NCI-H2227 (cell line): ENCODE measurements at regions not wholly inside any gene's neighbourhood (a gene's known extent, or its start where the extent isn't known, plus 50 kb on each side); places are given as distances from the start of the nearest gene placed in this dataset.

Experiments used
- DNase-seq: peaks from one replicate; lab custom pipeline; 2025; ENCODE audit not compliant: unreplicated experiment; lab: John Stamatoyannopoulos, UW

DNA sequence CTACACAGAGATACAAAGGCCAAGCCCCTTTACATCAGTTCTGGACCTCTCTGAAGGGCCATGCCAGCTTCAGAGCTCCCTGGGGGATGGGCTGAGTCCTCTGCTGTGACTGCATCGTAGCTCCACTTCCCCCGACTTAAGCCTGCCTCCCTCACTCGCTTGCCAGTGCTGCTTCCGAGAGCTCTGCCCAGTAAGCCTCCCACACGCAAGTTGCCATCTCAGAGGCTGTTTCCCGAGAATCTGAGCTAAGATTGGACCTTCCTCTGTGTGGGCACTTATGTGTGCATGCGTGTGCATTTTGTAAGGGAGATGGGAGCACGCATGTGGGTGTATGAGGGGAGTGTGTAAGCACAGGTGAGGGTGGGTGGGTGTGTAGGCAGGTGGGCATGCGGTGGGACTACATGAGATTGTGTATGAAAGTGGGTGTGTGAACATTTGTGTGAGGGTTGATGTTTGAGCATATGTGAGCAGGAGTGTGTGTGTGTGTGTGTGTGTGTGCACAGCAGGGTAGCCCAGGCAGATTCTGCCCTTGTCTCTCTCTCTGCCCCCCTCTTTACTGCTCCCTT lies 163.0 kb upstream of the SYT13 start:
- no peak for DNase-seq

DNA sequence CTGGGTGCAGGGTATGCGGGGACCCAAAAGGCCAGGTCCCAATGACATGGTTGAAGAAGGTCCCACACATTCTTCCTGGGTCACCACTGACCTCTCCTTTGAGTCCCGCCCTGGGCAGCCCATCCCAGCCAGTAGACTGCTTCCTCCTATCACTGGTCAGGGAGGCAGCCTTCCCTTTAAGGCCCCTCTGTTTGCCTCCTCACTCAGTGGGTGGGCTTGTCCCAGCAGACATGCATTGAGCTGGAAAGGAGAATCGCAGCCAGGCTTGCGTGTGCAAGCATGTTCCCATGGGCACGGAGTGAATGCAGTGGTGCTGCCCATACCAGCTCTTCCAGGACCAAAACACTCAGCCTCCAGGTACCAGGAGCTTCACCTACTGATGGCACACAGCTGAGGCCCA lies 162.4 kb upstream of the SYT13 start:
- DNase-seq: no peak

DNA sequence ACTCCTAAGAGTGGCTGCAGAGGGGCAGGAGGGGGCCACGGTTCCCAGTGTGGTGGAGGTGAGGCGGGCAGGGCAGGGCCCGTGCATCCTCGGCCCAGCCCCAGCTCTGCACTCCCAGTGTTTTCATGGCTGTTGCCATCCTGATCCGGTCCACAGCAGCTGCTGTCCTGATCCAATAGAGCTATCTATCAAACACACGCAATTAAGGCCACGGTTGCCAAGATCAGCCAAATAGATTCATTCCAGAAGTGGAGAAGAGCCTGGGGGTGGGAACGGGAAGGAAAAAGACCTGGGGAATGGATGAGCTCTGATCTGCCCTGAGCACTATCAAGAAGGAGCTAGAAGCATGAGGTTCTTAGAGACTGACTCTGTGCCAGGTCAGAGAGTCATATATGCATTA lies 160.9 kb upstream of the SYT13 start:
- no peak for DNase-seq

DNA sequence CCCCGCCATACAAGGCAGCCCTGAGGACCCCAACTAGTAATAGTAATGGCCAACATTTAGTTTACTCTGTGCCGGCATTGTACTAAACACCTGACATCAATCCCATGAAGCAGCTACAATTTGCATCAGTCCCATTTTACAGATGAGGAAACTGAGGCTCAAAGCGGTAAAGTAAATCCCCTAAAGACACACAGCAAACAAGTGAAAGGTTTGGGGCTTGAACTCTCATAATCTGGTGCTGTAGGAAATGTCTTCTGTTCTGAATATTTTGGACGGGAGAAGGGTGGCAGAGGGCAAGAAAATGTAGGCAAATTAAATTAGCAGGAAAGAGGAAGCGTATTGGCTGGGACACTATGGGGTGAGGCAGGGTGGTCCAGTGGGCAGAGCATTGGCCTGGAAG lies 160.3 kb upstream of the SYT13 start:
- no peak for DNase-seq

DNA sequence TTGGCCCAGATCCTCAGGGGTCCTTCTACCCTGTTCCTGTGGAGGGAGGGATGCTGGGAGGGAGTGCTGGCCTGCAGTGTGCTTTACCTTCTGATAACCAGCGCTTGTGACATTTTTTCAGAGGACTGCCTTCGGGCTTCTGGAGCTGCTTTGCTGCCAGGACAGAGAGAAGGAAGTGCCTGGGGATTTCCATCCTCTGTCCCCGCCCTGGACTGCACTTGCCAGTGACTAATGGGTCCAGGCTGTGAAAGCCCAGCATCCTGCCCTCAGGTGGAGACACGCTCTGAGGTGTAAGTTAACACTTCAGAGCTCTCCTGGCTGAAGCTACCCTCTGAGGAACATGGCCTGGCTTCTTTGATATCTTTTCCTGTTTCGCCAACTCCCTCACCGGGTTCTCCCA lies 158.7 kb upstream of the SYT13 start:
- DNase-seq: no peak

DNA sequence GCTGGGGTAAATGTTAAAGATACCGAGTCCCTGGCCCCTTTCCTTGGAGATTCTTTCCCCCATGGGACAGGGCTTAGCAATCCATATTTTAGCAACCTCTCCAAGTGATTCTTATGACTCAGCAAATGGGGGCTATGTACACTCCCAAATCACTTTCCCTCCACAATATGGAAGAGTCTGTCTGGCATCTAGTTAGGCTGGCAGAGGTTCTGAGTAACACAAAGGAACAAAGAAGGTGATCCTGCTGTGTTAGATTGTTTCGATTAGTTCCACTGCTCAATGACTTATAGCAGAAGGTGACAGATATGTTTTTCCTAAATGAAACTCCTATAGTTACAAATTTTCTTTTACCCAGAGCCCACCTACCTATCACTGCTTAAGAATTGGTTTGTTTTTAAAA lies 154.0 kb upstream of the SYT13 start:
- no peak for DNase-seq

DNA sequence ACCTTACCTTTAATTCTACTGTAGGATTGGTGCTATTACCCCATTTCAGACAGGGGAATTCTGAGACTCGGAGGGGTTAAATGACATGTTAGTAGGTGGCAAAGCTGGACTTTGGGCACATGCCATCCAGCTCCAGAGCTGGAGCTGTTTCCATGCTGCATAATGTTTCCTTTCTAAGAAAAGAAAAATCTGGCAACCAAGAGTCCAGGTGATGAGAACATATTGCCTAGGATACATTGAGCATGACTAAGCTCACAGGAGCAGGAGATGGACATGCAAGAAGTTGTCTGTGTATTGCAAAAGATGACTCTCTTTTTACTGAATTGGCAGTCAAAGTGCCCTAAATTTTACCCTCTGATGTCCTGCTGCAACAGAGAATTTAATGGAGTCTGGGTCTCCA lies 150.8 kb upstream of the SYT13 start:
- no peak for DNase-seq

DNA sequence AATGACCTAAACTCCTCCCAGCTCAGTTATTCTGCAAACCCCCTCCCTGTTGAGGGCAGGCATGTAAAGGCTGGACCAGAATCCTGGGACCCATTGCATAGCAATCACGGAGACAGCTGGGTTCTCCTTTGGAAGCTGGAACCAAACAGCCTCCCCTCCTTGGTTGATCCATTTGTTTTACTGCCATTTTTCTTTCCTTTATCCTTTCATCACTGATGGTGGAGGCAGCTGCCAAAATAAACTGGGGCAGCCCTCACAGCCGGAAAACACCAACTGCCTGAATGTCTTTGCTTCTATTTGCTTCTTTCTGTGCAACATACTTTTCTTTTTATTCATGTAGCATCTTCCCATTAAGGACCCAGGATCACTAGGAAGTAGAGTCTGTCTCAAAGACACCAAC lies 150.0 kb upstream of the SYT13 start:
- no peak for DNase-seq

DNA sequence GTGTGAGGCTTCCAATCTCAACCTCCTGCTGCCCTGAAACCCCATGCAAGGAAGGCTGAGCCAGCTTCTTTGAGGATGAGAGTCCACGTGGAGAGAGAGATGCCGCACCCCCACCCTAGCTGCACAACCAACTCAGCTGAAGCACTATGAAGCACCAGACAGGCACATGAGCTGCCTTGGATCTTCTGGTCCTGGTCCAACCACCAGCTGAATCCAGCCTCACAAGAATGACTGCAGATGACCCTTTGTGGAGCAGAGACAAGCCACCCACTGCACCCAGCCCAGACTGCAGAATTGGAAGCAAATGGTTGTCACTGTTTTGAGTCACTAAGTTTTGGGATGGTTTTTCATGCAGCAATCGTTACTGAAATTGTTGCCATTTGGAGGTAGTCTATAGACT lies 149.6 kb upstream of the SYT13 start:
- DNase-seq: no peak

DNA sequence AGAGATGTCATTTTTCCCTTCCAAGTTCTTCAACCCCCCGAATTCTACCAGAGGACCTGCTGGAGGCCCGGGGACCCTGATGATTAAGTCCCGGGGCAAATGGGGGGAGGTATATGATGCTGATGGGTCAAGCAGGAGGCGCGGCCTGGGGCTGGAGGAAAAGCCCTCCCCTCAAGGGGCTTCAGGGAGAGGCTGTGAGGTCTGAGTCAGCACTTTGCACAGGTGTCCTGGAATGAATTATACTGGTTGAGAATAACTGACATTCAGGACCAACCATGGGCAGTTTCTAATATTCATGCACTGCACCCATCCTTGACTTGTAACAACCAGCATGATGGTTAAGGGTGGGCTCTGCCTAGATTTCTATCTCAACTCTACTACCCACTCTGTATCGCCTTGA lies 146.8 kb upstream of the SYT13 start:
- no peak for DNase-seq

DNA sequence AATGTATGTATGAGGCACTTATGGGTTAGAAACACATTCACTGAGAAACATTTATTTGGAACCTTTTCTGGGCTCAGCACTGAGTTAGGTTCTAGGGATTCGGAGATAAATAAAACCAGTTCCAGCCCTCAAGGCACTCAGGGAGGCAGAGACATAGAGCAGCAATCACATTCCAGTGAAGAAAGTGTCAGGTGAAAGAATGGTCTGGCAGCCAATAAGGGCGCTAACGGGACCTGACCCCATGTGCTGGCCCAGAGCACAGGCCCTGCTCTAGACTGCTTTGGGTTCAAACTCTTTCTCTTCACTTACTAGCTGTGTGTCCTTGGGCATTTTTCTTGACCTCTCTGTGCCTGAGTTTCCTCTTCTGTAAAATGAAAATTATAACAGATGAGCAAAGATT lies 146.0 kb upstream of the SYT13 start:
- DNase-seq: no peak

DNA sequence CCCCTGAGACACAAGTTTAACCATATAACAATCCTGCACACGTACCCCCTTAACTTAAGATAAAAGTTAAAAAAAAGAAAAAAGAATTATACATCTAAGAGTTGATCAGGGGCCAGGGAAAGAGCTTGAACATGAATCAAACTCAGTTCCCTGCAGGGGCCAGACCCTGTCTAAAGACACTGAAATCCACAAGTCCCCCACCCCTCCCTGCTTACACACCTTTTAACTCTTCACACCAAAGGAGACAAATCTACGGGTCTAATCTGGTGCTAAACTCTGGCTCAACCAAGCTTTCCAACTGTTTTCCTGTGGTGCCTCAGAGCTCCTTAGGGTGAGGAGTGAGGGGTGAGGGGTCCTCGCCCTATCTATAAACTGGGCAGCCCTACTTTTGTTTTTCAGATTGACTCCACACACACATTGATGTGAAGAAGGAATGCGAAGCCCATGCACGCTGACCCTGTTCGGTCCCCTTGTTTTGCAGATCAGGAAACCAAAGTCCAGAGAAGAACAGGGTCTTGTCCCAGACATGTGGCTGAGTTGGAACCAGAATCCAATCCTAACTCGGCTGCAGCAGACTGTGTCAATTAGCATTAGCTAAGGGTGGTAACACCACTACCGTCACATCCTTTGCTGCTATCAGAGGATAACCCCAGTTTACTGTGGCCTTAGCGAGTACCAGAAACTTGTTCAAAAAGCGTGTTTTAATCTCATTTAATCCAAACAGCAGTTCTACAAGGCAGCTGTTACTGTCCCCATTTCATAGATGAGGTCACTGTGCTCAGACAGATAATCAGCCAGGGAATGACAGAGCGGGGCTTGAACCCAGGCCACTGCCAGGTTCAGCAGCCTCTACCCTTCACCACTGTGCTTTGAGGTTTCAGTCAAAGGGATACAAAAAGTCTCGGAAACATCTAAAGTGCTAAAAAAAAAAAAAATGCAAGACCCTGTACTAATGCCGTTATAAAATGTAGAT lies 145.2 kb upstream of the SYT13 start:
- DNase-seq: no peak

DNA sequence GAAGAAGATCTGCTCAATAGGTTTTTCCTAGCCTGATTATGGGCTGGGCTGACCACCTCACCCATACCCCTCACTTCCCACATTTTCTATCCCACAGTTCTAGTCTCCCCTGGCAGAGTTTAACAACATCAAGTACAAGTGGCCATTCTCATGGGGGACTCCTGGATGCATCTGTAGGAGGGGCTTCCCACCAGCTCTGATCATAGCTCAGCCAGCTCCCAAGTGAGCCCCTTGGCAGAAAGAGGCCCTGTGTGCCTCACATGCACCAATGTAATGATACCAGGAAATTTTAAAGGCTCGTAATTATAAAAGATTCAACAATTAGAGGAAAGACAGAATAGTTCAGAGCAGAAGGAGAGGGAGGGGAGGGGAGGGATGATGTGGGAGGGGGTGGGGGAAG lies 144.2 kb upstream of the SYT13 start:
- peak; percentile 13 for DNase-seq

DNA sequence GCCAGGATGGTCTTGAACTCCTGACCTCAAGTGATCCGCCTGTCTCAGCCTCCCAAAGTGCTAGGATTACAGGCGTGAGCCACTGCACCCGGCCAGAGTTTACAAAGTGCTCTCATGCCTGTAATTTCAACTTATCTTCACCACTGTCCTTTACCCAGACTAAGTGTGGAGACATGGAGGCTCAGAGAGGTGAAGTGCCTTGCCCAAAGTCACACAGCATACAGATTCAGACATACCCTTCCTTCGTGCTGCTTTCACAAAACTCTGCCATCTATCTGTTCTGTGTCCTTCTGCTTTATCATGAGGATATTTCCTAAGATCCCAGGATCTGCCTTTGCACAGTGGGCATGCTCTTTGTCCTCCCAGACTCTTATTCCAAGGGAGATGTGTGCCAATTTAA lies 143.6 kb upstream of the SYT13 start:
- DNase-seq: no peak

DNA sequence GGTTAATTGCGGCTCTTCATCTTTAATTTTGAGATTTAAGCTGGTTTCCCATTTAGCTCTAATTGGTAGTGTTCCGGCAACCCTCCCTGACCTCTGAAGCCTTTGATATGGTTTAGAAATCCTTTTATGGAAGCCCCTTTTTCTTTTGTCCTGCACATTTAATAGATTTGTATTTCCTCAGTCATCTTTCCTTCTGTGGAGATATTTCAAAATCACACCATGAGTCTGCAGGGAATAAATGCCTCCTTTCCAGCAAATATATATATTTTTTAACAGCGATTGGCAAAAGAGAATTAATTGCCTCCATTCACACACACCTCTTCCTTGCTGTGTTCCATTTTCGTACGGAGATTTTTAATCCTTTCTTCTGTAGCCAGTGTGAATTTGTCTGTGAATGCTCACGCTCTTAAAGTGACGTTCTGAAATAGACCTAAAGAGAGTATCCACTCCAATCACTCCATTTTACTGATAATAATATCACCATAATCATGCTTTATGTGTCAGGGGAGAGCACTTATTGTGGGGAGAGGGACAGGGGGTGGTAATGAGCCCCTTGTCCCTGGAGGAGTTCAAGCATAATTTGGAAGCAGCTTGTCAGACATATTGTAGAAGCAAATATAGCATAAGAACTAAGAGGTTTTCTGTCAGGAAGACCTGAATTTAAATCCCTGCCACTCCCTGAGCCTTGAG lies 142.5 kb upstream of the SYT13 start:
- peak; percentile 35 for DNase-seq

DNA sequence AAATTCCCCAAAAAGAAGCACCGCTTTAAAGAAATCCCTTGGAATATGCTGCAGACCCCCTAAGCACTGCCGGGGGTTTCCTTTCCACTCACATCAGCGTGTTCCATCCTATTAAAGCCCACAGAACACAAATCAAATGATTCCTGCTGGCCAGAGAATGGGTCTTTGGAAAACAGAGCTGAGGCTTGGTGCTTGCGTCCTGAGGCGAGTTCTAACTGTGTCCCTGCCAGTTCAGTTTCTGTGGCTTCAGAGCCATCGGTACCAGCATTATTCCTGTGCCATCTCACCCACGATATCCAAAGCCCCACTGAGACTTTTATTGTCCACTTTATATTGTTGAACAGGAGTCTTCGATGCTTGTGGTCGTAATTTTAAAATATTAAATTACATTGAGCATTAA lies 142.0 kb upstream of the SYT13 start:
- no peak for DNase-seq

DNA sequence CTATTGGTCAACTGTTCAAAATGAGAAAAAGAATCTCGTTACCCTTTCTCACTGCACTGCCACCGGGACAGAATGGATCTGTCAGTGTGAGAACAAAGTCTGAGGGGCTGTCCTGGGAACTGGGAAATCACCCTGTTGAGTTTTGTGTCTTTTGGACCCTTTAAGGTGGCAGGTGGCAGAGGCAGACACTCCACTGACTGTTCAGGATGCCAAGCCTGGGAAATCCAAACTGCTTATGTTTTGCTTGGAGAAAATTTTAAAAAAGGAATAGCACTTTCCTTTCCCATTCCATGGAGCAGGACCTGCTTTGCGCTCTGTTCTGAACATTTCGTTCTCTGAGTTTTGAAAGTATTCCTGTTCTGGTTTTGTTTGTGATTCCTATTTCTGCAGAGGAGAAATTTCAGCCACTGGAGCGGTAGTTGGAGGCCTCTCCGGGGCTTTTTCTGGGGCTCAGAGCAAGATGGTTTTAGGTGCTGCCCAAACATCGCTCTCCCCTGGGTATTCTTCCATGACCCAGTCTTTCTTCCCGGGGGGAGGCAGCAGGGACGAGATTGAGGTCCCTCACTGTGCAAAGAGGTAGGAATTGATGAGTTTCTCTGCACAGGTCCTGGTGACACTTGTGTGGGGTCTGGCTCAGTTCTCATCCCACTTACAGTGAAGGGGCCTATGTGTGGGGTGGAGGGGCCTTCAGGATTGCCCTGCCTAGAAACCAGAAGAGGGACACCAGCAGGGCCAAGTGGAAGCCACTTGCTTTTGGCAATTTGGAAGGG lies 138.5 kb upstream of the SYT13 start:
- DNase-seq: no peak

DNA sequence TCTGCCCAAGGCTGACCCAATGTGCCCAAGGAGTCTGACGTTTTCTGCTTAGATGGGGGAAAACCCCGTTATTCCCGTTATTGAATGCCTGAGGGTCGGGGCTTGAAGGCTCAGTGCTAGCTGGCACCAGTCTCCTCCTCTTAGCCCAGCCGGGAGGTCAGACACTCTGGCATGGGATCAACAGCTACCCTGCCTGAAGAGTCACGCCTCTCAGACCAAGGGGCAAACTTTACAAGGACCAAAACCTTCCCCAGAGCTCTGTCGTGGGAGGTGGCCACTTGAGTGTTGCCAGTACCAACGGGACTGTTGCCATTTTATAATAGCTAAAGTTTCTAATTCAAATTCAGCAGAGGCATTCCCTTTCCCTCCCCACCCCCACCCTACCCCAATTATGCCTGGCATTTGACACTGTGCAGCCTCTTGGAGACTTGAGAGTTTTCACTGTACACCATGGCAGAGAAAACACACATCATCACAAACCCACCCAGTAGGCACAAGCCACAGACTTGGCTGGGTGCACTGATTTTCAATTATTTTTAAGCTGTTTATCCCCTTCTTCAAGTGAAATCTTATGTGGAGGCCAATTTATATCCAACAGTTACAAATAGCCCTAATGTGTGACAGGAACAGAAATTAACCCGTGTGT lies 137.5 kb upstream of the SYT13 start:
- DNase-seq: no peak

DNA sequence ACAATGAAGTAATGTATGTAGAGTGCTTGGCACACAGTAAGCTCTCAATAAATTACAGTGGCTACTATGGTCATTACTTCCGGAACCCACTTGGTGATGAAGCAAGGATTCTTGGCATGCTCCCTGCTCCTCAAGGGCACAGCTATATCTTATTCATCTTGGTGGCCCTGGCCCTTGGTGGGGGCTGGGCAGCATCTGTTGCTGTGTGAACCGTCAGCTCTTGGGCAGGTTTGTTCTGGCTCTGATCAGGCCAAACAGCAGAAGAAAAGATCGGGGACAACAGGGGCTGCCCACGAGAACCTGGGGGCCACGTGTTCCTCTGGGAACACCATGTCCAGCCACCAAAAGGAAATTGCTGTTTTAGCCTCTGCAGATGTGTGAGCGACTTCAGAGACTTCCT lies 136.9 kb upstream of the SYT13 start:
- DNase-seq: no peak

DNA sequence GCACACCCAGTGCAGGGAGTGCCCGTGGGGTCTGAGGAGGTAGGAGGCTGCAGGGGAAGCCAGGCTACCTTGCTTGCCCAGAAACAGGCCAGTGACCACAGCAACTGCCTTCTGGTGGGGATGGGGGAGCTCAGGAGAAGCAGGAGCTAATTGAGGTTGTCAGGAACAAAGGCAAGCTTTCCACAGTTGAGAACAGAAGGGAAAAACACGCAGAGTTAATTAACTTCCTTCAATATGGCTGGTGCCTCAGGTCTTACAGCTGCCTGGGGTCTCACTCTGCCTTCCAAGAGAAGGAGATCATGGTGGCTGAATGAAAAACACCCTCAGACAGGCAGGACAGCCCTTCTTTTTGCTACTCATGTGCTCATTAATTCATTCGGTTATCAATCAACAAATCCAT lies 127.9 kb upstream of the SYT13 start:
- no peak for DNase-seq
